ENCODE measurements at regions not wholly inside any gene's neighbourhood (a gene's known extent, or its start where the extent isn't known, plus 50 kb on each side); places are given as distances from the start of the nearest gene placed in this dataset.

- no peak for DNase-seq (ENCODE audit: low read depth)
- H3K4me3 ChIP-seq (ENCODE audit: low read depth, low read length) = no peak overlapping the region
- no peak for TF ChIP-seq CTCF (IDR thresholded peaks at IDR 0.05; ENCODE audit: insufficient read depth, low read depth, low read length, missing control alignments)
These were observed 179.5 kb upstream of the MAST4 start for GRCh38 chr5:66416698-66417097.

- H3K4me3 ChIP-seq (ENCODE audit: low read depth, low read length) = no peak overlapping the region
- DNase-seq (ENCODE audit: low read depth) = no peak
- no peak for TF ChIP-seq CTCF (IDR thresholded peaks at IDR 0.05; ENCODE audit: insufficient read depth, low read depth, low read length, missing control alignments)
These were observed 178.4 kb upstream of the MAST4 start for GRCh38 chr5:66417781-66418180.

GRCh38 chr5:66423484-66423883 is 172.7 kb upstream of the MAST4 start:
- no peak overlapping the region for H3K4me3 ChIP-seq (ENCODE audit: low read depth, low read length)
- no peak for DNase-seq (ENCODE audit: low read depth)
- no peak for TF ChIP-seq CTCF (IDR thresholded peaks at IDR 0.05; ENCODE audit: insufficient read depth, low read depth, low read length, missing control alignments)

- H3K4me3 ChIP-seq (ENCODE audit: low read depth, low read length) = no peak overlapping the region
- TF ChIP-seq CTCF (IDR thresholded peaks at IDR 0.05; ENCODE audit: insufficient read depth, low read depth, low read length, missing control alignments) = no peak
- no peak for DNase-seq (ENCODE audit: low read depth)
These were observed 170.4 kb upstream of the MAST4 start for GRCh38 chr5:66425842-66426241.

GRCh38 chr5:66426259-66427138 is 169.7 kb upstream of the MAST4 start:
- no peak for TF ChIP-seq CTCF (IDR thresholded peaks at IDR 0.05; ENCODE audit: insufficient read depth, low read depth, low read length, missing control alignments)
- DNase-seq (ENCODE audit: low read depth) = no peak
- no peak overlapping the region for H3K4me3 ChIP-seq (ENCODE audit: low read depth, low read length)

- TF ChIP-seq CTCF (IDR thresholded peaks at IDR 0.05; ENCODE audit: insufficient read depth, low read depth, low read length, missing control alignments) = no peak
- DNase-seq (ENCODE audit: low read depth) = no peak
- no peak overlapping the region for H3K4me3 ChIP-seq (ENCODE audit: low read depth, low read length)
These were observed 169.1 kb upstream of the MAST4 start for GRCh38 chr5:66427139-66427442.

- no peak overlapping the region for H3K4me3 ChIP-seq (ENCODE audit: low read depth, low read length)
- peak; percentile 50 for TF ChIP-seq CTCF (IDR thresholded peaks at IDR 0.05; ENCODE audit: insufficient read depth, low read depth, low read length, missing control alignments)
- DNase-seq (ENCODE audit: low read depth) = peak; percentile 32
These were observed 159.5 kb upstream of the MAST4 start for GRCh38 chr5:66436721-66437120.
